Osteocyte (in vitro differentiated cells): ENCODE measurements at regions not wholly inside any gene's neighbourhood (a gene's known extent, or its start where the extent isn't known, plus 50 kb on each side); places are given as distances from the start of the nearest gene placed in this dataset.

ENCODE experiments used
- DNase-seq: peaks from one replicate; pipeline ENCODE4 v3.0.0; 2021; ENCODE audit warnings: mixed read lengths; ENCODE audit not compliant: unreplicated experiment; ENCODE audit errors: extremely low spot score
- H3K27ac Mint-ChIP-seq: one replicate; pipeline ENCODE4 v1.8.0; 2021; ENCODE audit warnings: mild to moderate bottlenecking, mixed read lengths; ENCODE audit not compliant: unreplicated experiment
- H3K27me3 Mint-ChIP-seq: one replicate; pipeline ENCODE4 v1.8.0; 2021; ENCODE audit warnings: mixed read lengths; ENCODE audit not compliant: unreplicated experiment
- H3K36me3 Mint-ChIP-seq: one replicate; pipeline ENCODE4 v1.8.0; 2021; ENCODE audit warnings: mixed read lengths; ENCODE audit not compliant: unreplicated experiment
- H3K4me1 Mint-ChIP-seq: one replicate; pipeline ENCODE4 v1.8.0; 2021; ENCODE audit warnings: mixed read lengths; ENCODE audit not compliant: unreplicated experiment
- H3K4me3 Mint-ChIP-seq: one replicate; pipeline ENCODE4 v1.8.0; 2021; ENCODE audit warnings: mild to moderate bottlenecking, moderate library complexity, mixed read lengths; ENCODE audit not compliant: unreplicated experiment
- H3K9me3 Mint-ChIP-seq: one replicate; pipeline ENCODE4 v1.8.0; 2021; ENCODE audit warnings: mixed read lengths; ENCODE audit not compliant: unreplicated experiment
- CTCF ChIP-seq: fragments of 200-600 bp; sonication (generic); IDR thresholded peaks from 2 replicates; pipeline ENCODE4 v1.5.0; 2021; ENCODE audit warnings: antibody characterized with exemption, mild to moderate bottlenecking, moderate library complexity

- Mint-ChIP-seq H3K27ac (no peak overlapping the region), H3K4me3 (no peak overlapping the region), H3K9me3 (peaks cover 4% of the 10 kb centered on the region), H3K4me1 (peaks cover 28% of the 10 kb centered on the region), H3K27me3 (no peaks in the 10 kb centered on the region), H3K36me3 (peaks cover 7% of the 10 kb centered on the region)
- TF ChIP-seq CTCF, result no peak
- no peak for DNase-seq
These were observed 86.1 kb downstream of the KLF12 start for GRCh38 chr13:74047931-74048600.

- peaks cover 25% of the 10 kb centered on the region for H3K4me1 Mint-ChIP-seq
- DNase-seq, result no peak
- no peak overlapping the region for H3K27ac Mint-ChIP-seq
- H3K36me3 Mint-ChIP-seq, result peaks cover 7% of the 10 kb centered on the region
- TF ChIP-seq CTCF, result no peak
- no peak overlapping the region for H3K4me3 Mint-ChIP-seq
- no peaks in the 10 kb centered on the region for H3K27me3 Mint-ChIP-seq
- H3K9me3 Mint-ChIP-seq, result peaks cover 4% of the 10 kb centered on the region
These were observed 87.8 kb downstream of the KLF12 start for GRCh38 chr13:74046431-74046830.

- Mint-ChIP-seq H3K4me1 (peaks cover 26% of the 10 kb centered on the region), H3K9me3 (peaks cover 4% of the 10 kb centered on the region), H3K27ac (no peak overlapping the region), H3K27me3 (no peaks in the 10 kb centered on the region), H3K4me3 (no peak overlapping the region), H3K36me3 (peaks cover 7% of the 10 kb centered on the region)
- DNase-seq, result no peak
- no peak for TF ChIP-seq CTCF
These were observed 88.6 kb downstream of the KLF12 start for GRCh38 chr13:74045583-74045982.

GRCh38 chr13:74043237-74043636, 91.0 kb downstream of the KLF12 start:
- TF ChIP-seq CTCF, result no peak
- no peaks in the 10 kb centered on the region for H3K9me3 Mint-ChIP-seq
- H3K27me3 Mint-ChIP-seq, result no peaks in the 10 kb centered on the region
- H3K27ac Mint-ChIP-seq, result no peak overlapping the region
- no peak for DNase-seq
- H3K4me1 Mint-ChIP-seq, result peaks cover 20% of the 10 kb centered on the region
- peaks cover 5% of the 10 kb centered on the region for H3K36me3 Mint-ChIP-seq
- no peak overlapping the region for H3K4me3 Mint-ChIP-seq

- no peaks in the 10 kb centered on the region for H3K9me3 Mint-ChIP-seq
- DNase-seq, result no peak
These were observed 94.0 kb downstream of the KLF12 start for GRCh38 chr13:74040200-74040599.

More at GRCh38 chr13:74040200-74040599, 94.0 kb downstream of the KLF12 start:
- peak; percentile 57 for TF ChIP-seq CTCF
- Mint-ChIP-seq H3K4me1 (peaks cover 19% of the 10 kb centered on the region), H3K4me3 (no peak overlapping the region), H3K36me3 (peaks cover 8% of the 10 kb centered on the region), H3K27me3 (no peaks in the 10 kb centered on the region), H3K27ac (no peak overlapping the region)
